Lung (tissue), 11 donors: ENCODE measurements at regions not wholly inside any gene's neighbourhood (a gene's known extent, or its start where the extent isn't known, plus 50 kb on each side); places are given as distances from the start of the nearest gene placed in this dataset.

ENCODE experiments used
- ATAC-seq: fragments of 200-7000 bp; cut with Tn5 transposase; one replicate; pipeline ENCODE4 v1.9.1; 2020; ENCODE audit warnings: moderate number of reproducible peaks; ENCODE audit not compliant: insufficient read depth, low FRiP score
- DNase-seq, 3 donors: peaks; one replicate each; pipeline ENCODE4 v3.0.0-alpha.2; 2013 to 2017
- H3K27ac ChIP-seq, 2 donors: one replicate each; pipeline ENCODE4 v1.5.1; 2013; ENCODE audit warnings: mild to moderate bottlenecking in 2 of 2, moderate library complexity in 2 of 2, control low read depth in 1 of 2, inconsistent platforms in 1 of 2, low read depth in 1 of 2, low read length in 1 of 2
- H3K27me3 ChIP-seq, 3 donors: one replicate each; pipeline ENCODE4 v1.5.1; 2013; ENCODE audit warnings: low read length in 2 of 3; ENCODE audit not compliant: control insufficient read depth in 3 of 3, insufficient read depth in 3 of 3
- H3K36me3 ChIP-seq, 4 donors: one replicate each; pipeline ENCODE4 v1.5.1; 2013; ENCODE audit warnings: low read length in 4 of 4, mild to moderate bottlenecking in 1 of 4, moderate library complexity in 1 of 4; ENCODE audit not compliant: control insufficient read depth in 4 of 4, insufficient read depth in 4 of 4
- H3K4me1 ChIP-seq, 5 donors: one replicate each; pipeline ENCODE4 v1.5.1; 2013; ENCODE audit warnings: low read length in 5 of 5, mild to moderate bottlenecking in 2 of 5, moderate library complexity in 1 of 5; ENCODE audit not compliant: control insufficient read depth in 5 of 5, insufficient read depth in 5 of 5
- H3K4me3 ChIP-seq: one replicate; pipeline ENCODE4 v1.5.1; 2013; ENCODE audit warnings: mild to moderate bottlenecking, control low read depth, moderate library complexity
- H3K9ac ChIP-seq, 2 donors: one replicate each; pipeline ENCODE4 v1.5.1; 2013; ENCODE audit warnings: low read length in 2 of 2, control low read depth in 1 of 2; ENCODE audit not compliant: insufficient read depth in 1 of 2
- H3K9me3 ChIP-seq, 4 donors: one replicate each; pipeline ENCODE4 v1.5.1; 2013; ENCODE audit warnings: low read length in 3 of 4, mild to moderate bottlenecking in 1 of 4, moderate library complexity in 1 of 4; ENCODE audit not compliant: control insufficient read depth in 4 of 4, insufficient read depth in 3 of 4
- WGBS, 2 donors: extraction: QIAGEN DNeasy Blood & Tissue Kit; methylation state at CpG; one replicate each; pipeline ENCODE4 v1.1.7; 2013; 5-methylcytosine and 5-hydroxymethylcytosine counted together
- TF ChIP-seq, protein P1 (sequence below): IDR thresholded peaks from 2 replicates; pipeline ENCODE4 v1.5.1; 2012; ENCODE audit warnings: mild to moderate bottlenecking; ENCODE audit errors: control extremely low read depth, extremely low read depth
- donor health status: control.
- donor health status: control.
- donor health status: Bipolar disorder and iron deficiency.
- donor health status: healthy.
- donor health status: DM: yes; HTN: yes; CAD: no.

DNA sequence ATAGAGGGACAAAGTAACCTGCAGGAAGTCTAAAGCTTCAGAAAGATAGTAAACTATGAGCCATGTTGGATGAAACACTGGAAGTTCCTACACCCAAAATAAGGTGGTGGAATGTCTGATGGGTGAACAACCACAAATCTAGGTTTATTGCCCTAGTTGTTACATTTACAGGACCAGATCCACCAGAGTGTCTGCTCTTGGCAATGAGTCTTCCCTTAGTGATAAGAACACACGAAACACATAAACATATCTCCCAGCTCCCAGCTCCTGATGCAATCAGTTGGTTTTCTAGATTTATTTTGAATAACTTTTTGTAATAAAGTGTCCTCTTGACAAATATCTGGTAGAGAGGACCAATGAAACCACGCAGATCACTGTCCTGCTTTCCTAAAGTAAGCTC, 329.7 kb upstream of the WWC1 start:
- 58 to 73% methylated on average over 2 of the region's 2 CpGs for WGBS, 2 donors
- Histone ChIP-seq H3K4me1 (peaks cover 0 to 3% (median 0%) of the 10 kb centered on the region in 5 donors), H3K36me3 (no peaks in the 10 kb centered on the region)

DNA sequence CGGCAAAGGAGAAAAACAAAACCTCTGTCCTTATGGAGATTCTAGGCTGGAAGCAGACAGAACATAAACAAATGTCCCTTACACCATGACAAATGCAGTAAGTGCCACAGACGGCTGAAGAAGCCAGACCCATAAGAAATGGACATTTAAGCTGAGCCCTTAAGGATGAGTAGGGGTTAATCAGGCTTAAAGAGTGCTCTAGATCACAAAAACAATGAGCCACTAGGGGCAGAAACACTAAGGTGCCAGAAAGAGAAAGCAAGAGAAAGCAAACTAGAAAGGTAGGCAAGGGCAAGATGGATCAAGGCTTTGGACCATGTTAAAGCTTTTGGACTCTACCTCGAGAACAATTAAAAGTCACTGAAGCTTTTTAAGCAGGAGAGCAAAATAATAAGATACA, 326.9 kb upstream of the WWC1 start:
- Histone ChIP-seq H3K4me1 (peaks cover 0 to 15% (median 0%) of the 10 kb centered on the region in 5 donors), H3K4me3 (no peak overlapping the region), H3K36me3 (no peaks in the 10 kb centered on the region), H3K27me3 (no peaks in the 10 kb centered on the region), H3K9me3 (peaks cover 0 to 5% (median 0%) of the 10 kb centered on the region in 4 donors), H3K9ac (no peak overlapping the region), H3K27ac (no peak overlapping the region)
- DNase-seq (no peak), ATAC-seq (no peak)
- TF ChIP-seq, protein P1, sequence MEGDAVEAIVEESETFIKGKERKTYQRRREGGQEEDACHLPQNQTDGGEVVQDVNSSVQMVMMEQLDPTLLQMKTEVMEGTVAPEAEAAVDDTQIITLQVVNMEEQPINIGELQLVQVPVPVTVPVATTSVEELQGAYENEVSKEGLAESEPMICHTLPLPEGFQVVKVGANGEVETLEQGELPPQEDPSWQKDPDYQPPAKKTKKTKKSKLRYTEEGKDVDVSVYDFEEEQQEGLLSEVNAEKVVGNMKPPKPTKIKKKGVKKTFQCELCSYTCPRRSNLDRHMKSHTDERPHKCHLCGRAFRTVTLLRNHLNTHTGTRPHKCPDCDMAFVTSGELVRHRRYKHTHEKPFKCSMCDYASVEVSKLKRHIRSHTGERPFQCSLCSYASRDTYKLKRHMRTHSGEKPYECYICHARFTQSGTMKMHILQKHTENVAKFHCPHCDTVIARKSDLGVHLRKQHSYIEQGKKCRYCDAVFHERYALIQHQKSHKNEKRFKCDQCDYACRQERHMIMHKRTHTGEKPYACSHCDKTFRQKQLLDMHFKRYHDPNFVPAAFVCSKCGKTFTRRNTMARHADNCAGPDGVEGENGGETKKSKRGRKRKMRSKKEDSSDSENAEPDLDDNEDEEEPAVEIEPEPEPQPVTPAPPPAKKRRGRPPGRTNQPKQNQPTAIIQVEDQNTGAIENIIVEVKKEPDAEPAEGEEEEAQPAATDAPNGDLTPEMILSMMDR, result no peak
- 68 to 76% methylated on average over 3 of the region's 3 CpGs for WGBS, 2 donors

More for the DNA sequence above, 329.7 kb upstream of the WWC1 start:
- H3K4me3 ChIP-seq, result no peak overlapping the region
- no peak overlapping the region for H3K27ac ChIP-seq
- peaks cover 0 to 5% (median 0%) of the 10 kb centered on the region in 4 donors for H3K9me3 ChIP-seq
- no peaks in the 10 kb centered on the region for H3K27me3 ChIP-seq
- no peak for DNase-seq
- H3K9ac ChIP-seq, result no peak overlapping the region
- no peak for ATAC-seq
- TF ChIP-seq, protein P1, result no peak

DNA sequence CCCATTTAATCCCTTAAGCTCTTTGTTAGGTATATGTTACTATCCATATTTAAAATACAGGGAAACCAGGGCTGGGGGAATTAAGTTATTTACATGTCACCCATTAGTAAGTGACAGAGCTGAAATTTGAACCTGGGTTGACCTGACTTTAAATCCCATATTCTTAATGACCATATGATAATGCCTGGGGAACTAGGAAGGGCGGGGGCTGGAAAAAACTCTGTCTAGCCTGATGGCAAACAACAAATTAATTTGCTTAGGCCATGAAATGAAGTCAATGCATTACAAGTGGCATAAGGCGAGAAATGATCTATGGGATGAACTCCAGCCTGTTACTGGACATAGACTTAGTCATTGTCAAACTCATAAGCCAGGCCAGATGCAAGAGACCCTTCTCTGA, 325.7 kb upstream of the WWC1 start:
- 89% methylated on average over 2 of the region's 2 CpGs for WGBS, 2 donors
- Histone ChIP-seq H3K9me3 (no peaks in the 10 kb centered on the region), H3K36me3 (no peaks in the 10 kb centered on the region), H3K4me3 (no peak overlapping the region), H3K4me1 (peaks cover 0 to 15% (median 0%) of the 10 kb centered on the region in 5 donors), H3K27me3 (no peaks in the 10 kb centered on the region), H3K27ac (no peak overlapping the region), H3K9ac (no peak overlapping the region)
- TF ChIP-seq, protein P1, result no peak
- DNase-seq (no peak), ATAC-seq (no peak)

DNA sequence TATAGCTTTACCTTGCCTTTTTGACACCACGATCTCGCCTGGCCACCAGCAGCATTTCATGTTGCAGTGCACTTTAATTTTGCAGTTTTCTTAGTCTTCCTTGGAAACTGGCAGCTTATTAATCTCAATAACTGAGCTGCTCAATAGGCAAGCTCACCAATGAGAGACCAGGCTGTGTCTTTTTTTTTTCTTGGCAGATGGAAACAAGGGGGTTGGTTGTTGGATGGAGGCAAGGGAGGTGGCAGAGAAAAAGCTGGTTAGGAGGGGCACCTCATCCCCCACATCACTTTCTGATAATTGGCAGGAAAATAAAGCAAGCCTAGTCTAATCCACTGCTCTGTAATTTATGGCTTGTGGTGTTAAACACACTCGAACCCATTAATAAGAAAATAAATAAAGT, 324.5 kb upstream of the WWC1 start:
- no peak for DNase-seq
- H3K27me3 ChIP-seq, result no peaks in the 10 kb centered on the region
- no peak overlapping the region for H3K27ac ChIP-seq
- no peak overlapping the region for H3K4me3 ChIP-seq
- no peaks in the 10 kb centered on the region for H3K9me3 ChIP-seq
- H3K9ac ChIP-seq, result no peak overlapping the region
- 63% methylated on average over 3 of the region's 3 CpGs for WGBS, 2 donors
- H3K4me1 ChIP-seq, result peaks cover 0 to 17% (median 4%) of the 10 kb centered on the region in 5 donors
- H3K36me3 ChIP-seq, result no peaks in the 10 kb centered on the region
- no peak for ATAC-seq
- TF ChIP-seq, protein P1, result no peak
